Peyer's patch (tissue), 4 donors: ENCODE measurements at regions not wholly inside any gene's neighbourhood (a gene's known extent, or its start where the extent isn't known, plus 50 kb on each side); places are given as distances from the start of the nearest gene placed in this dataset.

Experiments used
- DNase-seq, 3 donors: peaks; one replicate each; pipeline ENCODE4 v3.0.0-alpha.2; 2017 to 2019
- H3K27ac ChIP-seq, 4 donors: fragments of 200-600 bp; sonication (generic); one replicate each; pipeline ENCODE4 v1.5.1; 2016 to 2019
- H3K27me3 ChIP-seq, 2 donors: fragments of 200-600 bp; sonication (generic); one replicate each; pipeline ENCODE4 v1.5.1; 2019
- H3K36me3 ChIP-seq, 3 donors: fragments of 200-600 bp; sonication (generic); one replicate each; pipeline ENCODE4 v1.5.1; 2016 to 2019
- H3K4me1 ChIP-seq, 4 donors: fragments of 200-600 bp; sonication (generic); one replicate each; pipeline ENCODE4 v1.5.1; 2016 to 2019
- H3K4me3 ChIP-seq, 4 donors: fragments of 200-600 bp; sonication (generic); 1 replicate in 3 of 4; 2 replicates in 1 of 4; pipeline ENCODE4 v1.5.1; 2016 to 2019; ENCODE audit warnings: mild to moderate bottlenecking in 1 of 4
- H3K9me3 ChIP-seq, 4 donors: fragments of 200-600 bp; sonication (generic); one replicate each; pipeline ENCODE4 v1.5.1; 2016 to 2019; ENCODE audit warnings: mild to moderate bottlenecking in 1 of 4
- POLR2A ChIP-seq, 2 donors: fragments of 450-650 bp; IDR thresholded peaks; one replicate each; pipeline ENCODE4 v1.5.1; 2017; ENCODE audit warnings: antibody characterized with exemption in 2 of 2, mild to moderate bottlenecking in 2 of 2, moderate library complexity in 2 of 2
- TF ChIP-seq, protein P1 (sequence below), 6 experiments: fragments of 450-650 bp in 4 of 6; fragments of 200-600 bp in 2 of 6; sonication (generic) in 1 of 6; IDR thresholded peaks; one replicate each; pipeline ENCODE4 v1.5.1; 2017 to 2019; ENCODE audit warnings: antibody characterized with exemption in 6 of 6, mild to moderate bottlenecking in 3 of 6, moderate library complexity in 1 of 6

DNA sequence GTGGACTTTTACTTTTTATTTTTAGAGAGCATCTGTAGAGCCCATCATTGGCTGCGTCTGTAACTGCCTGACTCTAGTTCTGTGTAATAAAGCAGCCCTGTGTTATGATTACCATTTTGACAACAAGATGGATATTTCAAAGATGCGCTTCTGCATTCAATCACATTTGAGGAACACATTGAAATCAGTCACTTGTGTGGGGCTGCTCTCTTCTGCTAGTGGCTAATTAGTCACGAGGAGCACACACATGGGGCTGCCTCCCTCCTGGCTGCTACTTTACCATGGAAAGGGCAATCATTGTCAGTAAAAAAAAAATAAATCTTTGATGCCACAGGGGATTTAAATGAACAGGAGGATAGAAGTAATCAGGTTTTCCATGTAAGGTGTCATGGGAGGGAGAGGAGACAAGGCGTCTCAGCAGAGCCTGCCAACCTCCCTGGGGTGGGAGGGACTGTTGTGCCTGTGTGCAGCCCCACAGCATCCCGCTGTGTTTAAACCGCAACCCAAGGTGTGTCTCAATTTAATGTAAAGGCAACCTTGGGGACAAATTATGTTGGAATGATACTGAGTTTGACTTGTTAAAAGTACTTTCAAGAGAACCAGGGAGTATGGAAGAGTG lies 205.2 kb upstream of the COBL start:
- DNase-seq, result no peak
- TF ChIP-seq, protein P1, sequence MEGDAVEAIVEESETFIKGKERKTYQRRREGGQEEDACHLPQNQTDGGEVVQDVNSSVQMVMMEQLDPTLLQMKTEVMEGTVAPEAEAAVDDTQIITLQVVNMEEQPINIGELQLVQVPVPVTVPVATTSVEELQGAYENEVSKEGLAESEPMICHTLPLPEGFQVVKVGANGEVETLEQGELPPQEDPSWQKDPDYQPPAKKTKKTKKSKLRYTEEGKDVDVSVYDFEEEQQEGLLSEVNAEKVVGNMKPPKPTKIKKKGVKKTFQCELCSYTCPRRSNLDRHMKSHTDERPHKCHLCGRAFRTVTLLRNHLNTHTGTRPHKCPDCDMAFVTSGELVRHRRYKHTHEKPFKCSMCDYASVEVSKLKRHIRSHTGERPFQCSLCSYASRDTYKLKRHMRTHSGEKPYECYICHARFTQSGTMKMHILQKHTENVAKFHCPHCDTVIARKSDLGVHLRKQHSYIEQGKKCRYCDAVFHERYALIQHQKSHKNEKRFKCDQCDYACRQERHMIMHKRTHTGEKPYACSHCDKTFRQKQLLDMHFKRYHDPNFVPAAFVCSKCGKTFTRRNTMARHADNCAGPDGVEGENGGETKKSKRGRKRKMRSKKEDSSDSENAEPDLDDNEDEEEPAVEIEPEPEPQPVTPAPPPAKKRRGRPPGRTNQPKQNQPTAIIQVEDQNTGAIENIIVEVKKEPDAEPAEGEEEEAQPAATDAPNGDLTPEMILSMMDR (IDR thresholded peaks at IDR 0.05), result no peak
- no peak for TF ChIP-seq POLR2A (IDR thresholded peaks at IDR 0.05)
- H3K27ac ChIP-seq, result no peak overlapping the region
- H3K4me3 ChIP-seq, result no peak overlapping the region
- H3K4me1 ChIP-seq, result no peaks in the 10 kb centered on the region
- no peaks in the 10 kb centered on the region for H3K9me3 ChIP-seq
- H3K36me3 ChIP-seq, result no peaks in the 10 kb centered on the region
- H3K27me3 ChIP-seq, result no peaks in the 10 kb centered on the region

DNA sequence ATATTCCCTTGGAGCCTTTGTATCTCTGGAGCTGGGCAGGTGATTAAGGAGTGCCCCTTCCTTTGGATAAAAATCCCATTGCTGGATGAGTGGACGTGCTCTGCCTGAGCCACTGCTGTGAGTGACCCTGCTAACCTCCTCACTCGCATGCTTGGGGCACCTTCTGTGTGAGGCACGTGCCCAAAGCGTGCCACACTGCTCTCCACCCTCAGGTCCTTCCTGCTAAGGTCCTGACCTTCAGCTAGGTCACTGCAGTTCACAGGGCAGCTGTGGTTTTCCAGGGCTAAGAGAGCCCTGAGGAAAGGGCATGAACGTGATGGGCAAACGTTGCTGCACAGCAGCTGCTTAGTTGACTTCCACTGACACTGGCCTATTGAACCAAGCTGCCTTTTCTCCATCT lies 204.4 kb upstream of the COBL start:
- no peak overlapping the region for H3K27ac ChIP-seq
- no peaks in the 10 kb centered on the region for H3K9me3 ChIP-seq
- H3K36me3 ChIP-seq, result no peaks in the 10 kb centered on the region
- H3K4me1 ChIP-seq, result no peaks in the 10 kb centered on the region
- DNase-seq, result no peak
- TF ChIP-seq, protein P1 (IDR thresholded peaks at IDR 0.05), result no peak
- no peak for TF ChIP-seq POLR2A (IDR thresholded peaks at IDR 0.05)
- no peaks in the 10 kb centered on the region for H3K27me3 ChIP-seq
- H3K4me3 ChIP-seq, result no peak overlapping the region

DNA sequence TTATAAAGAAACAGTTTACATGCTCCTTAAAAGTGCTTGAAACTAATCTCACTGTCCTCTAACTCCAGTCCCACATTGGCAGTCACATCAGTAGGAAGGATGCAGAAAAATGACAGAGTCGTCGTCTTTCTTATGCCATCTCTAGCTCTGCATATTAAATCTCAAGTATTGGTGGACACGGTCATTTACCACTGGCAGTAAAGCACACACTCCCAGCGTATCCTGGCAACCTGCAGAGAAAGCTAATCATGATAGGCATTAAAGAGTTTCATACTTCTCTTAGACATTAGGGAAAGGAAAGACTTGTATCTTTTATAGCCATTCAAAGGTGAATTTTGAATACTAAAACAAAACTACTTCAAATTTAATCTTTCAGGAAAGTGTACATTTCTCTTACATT lies 202.0 kb upstream of the COBL start:
- H3K36me3 ChIP-seq, result no peaks in the 10 kb centered on the region
- no peak overlapping the region for H3K27ac ChIP-seq
- no peak for TF ChIP-seq POLR2A (IDR thresholded peaks at IDR 0.05)
- TF ChIP-seq, protein P1 (IDR thresholded peaks at IDR 0.05), result no peak

DNA sequence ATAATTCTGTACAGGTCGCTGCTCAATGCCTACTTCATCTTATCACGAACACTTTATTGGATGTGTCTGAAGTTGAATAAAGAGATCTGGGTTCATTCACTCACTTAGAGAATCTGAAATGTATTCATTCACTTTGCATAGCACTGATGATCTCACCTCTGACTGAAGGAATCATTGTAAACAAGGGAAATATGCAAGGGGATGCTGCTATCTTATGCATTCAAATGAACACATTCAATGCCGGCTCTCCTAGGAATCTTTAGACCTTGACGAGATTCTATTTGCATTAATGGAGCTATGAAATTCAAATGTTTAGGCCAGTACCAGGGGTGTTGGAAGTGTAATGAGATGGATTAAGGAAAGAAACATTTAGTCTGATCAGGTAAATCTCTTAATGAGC lies 200.6 kb upstream of the COBL start:
- Histone ChIP-seq H3K27me3 (no peaks in the 10 kb centered on the region), H3K36me3 (no peaks in the 10 kb centered on the region), H3K4me3 (no peak overlapping the region), H3K4me1 (no peaks in the 10 kb centered on the region), H3K9me3 (no peaks in the 10 kb centered on the region), H3K27ac (no peak overlapping the region)
- no peak for DNase-seq
- TF ChIP-seq, protein P1 (IDR thresholded peaks at IDR 0.05), result no peak
- TF ChIP-seq POLR2A (IDR thresholded peaks at IDR 0.05), result no peak

More for the DNA sequence above, 202.0 kb upstream of the COBL start:
- Histone ChIP-seq H3K27me3 (no peaks in the 10 kb centered on the region), H3K4me1 (no peaks in the 10 kb centered on the region), H3K9me3 (no peaks in the 10 kb centered on the region), H3K4me3 (no peak overlapping the region)
- no peak for DNase-seq

DNA sequence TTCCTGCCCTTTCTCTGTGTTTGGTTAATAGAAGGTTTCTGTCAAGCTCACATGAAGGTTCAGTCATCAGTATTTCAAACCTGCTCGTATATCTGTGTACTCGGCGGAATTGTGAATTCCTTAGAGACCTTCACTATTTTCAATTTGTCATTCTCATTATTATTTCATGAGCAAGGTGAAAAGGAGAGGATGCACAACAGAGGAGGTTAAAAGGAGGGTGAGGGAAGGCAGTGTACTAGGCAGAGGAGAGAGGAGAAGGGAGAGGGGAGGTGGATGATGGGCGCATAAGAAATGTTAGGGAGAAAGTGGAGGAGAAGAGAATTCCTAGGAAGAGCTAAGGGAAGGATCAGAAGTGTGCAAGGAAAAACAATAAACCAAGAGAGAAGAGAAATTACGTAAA lies 185.0 kb upstream of the COBL start:
- no peak overlapping the region for H3K27ac ChIP-seq
- DNase-seq, result no peak
- TF ChIP-seq POLR2A (IDR thresholded peaks at IDR 0.05), result no peak
- TF ChIP-seq, protein P1 (IDR thresholded peaks at IDR 0.05), result no peak
- no peaks in the 10 kb centered on the region for H3K9me3 ChIP-seq
- H3K4me1 ChIP-seq, result no peaks in the 10 kb centered on the region
- H3K36me3 ChIP-seq, result no peaks in the 10 kb centered on the region
- no peaks in the 10 kb centered on the region for H3K27me3 ChIP-seq
- H3K4me3 ChIP-seq, result no peak overlapping the region

DNA sequence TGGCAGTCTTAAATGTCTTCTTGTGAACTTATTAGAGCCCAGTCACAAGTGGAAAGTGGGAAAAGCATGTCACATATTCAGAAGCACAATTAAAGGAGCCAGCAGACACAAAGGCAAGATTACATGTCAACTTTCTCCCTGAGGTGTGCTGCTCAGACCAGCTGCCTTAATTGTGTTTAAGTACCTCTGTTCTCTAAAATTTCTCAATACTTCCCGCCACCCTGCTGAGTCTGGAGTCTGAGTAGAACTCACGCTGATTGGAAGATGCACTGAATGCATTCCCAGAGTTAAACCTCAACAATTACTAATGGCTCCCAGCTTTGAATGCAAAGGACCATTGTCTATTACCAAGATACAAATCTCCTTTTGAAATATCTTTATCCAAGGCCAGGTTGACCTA lies 166.4 kb upstream of the COBL start:
- DNase-seq, result no peak
- Histone ChIP-seq H3K4me3 (no peak overlapping the region), H3K27me3 (no peaks in the 10 kb centered on the region), H3K9me3 (no peaks in the 10 kb centered on the region), H3K36me3 (no peaks in the 10 kb centered on the region), H3K27ac (no peak overlapping the region), H3K4me1 (no peaks in the 10 kb centered on the region)
- TF ChIP-seq POLR2A (IDR thresholded peaks at IDR 0.05), result no peak
- TF ChIP-seq, protein P1 (IDR thresholded peaks at IDR 0.05), result no peak
